DMS53 (cell line): ENCODE measurements at regions not wholly inside any gene's neighbourhood (a gene's known extent, or its start where the extent isn't known, plus 50 kb on each side); places are given as distances from the start of the nearest gene placed in this dataset.

Source experiments
- DNase-seq: peaks from one replicate; lab custom pipeline; 2025; lab: John Stamatoyannopoulos, UW

DNA sequence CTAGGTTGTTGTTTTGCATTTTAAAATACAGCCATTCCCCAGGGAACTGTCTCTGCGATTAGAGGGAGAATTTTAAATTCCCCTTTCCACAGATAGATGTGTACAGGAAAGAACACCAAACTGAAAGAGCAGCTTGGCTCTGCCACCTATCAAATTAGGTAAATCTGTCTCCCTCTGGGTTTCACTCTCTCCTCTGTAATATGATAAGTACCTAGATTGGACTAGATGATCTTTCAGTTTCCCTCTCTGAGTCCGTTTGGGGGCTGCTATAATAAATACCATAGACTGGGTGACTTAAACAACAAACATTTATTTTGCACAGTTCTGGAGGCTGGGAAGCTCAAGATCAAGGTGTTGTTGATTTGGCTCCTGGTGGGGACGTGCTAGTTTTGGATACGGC is 186.0 kb downstream of the KIF20B start:
- DNase-seq, result no peak

DNA sequence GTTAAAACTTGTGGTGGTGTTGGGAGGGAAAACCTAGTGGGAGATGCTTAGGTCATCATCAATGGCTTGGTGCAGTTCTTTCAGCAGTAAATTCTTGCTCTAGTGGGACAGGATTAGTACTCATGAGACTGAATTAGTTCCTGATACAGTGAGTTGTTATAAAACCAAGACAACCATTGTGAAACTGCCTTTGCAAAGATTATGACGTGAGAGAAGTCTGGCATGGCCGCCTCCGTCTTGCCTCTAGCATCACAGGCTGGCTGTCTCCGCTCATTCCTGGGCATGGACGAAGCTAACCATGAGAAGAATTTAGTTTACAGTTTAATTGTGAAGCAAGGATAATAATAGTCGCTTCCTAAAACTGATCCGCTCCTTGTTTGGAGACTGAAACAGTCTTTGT is 186.4 kb downstream of the KIF20B start:
- no peak for DNase-seq

DNA sequence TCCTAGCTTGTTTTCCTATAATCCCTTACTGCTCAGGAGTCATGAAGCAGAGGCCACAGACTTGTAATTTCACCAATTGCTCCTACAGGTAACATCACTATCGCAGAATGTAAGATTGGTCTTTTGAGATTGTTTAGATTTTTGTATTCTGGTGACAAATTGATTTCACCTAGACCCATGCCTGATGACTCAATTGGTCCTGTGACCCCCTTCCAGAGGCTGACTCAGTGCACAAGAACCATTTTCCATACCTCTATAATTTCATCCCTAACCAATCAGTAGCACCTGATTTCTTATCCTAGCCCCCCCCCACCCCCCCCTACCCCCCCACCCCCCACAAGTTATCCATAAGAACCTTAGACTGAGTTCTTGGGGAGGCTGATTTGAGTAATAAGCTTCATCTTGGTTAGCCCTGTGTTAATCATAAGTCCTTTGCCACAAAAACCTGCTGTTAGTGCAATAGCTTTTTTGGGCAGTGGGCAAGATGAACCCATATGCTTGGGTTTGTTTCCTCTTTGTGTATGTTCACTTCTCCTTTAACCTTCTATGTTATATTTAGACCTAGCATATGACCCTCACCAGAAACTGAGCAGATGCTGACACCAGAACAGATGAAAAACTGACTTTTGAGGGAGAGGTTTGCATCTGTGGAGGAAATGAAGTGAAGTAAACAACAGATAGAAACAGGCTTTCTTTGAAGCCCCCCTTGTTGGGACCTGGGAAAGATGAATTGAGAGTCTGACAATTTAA is 187.1 kb downstream of the KIF20B start:
- no peak for DNase-seq

DNA sequence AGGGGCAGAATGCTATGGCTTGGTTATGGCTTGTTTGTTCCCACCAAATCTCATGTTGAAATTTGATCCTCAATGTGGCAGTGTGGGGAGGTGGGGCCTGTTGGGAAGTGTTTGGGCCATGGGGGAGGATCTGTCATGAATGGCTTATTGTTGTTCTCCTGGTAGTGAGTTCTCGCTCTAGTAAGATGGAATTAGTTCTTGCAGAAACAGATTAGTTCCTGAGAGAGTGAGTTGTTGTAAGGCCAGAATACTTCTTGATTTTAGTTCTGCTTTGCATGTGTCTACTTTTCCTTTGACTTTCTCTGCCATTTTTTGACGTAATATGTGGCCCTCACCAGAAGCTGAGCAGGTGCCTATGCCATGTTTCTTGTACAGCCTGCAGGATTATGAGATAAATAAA is 188.2 kb downstream of the KIF20B start:
- no peak for DNase-seq

DNA sequence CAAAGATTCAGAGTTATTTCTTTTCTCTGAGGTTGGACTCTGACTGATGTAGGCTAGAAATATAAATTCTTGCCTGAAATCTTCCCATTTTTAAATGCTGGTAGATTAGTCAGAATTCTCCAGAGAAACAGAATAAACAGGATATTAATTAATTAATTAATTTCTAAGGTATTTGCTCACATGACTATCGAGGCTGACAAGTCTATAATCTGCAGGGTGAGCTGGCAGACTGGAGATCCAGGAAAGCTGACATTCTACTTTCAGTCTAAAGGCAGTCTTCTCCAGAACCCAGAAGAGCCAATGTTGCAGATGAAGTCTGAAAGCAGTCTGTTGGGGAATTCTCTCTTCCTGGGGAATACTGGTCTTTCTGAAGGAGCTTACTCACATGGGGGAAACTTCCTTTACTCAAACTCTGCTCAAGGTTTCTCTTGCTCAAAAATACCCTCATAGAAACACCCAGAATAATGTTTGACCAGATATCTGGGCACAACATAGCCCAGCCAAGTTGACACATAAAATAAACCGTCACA is 189.7 kb downstream of the KIF20B start:
- no peak for DNase-seq

DNA sequence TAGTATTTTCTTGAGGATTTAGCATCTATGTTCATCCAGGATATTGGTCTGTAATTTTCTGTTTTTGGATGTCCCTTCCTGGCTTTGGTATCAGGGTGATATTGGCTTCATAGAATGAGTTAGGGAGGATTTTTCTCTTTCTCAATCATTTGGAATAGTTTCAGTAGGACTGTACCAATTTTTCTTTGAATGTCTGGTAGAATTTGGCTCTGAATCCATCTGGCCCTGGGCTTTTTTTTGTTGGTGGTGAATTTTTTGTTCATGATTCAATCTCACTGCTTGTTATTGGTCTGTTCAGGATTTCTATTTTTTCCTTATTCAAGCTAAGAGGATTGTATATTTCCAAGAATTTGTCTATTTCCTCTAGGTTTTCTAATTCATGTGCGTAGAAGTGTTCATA is 192.7 kb downstream of the KIF20B start:
- DNase-seq, result no peak

DNA sequence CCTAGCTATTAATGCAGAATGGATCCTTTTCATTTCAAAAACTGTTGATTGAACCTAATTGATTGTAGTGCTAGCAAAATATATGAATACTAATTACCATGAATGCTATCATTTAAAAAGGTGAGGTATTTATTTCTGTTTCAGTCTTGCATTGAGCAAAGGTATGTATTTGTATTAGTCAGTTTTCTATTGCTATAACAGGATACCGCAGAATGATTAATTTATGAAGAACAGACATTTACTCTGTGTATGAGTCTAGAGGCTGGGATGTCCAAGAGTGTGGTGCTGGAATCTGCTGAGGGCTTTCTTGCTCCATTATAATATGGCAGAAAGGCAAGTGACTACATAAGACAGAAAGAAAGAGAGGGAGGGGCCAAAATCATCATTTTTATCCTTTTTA is 199.2 kb downstream of the KIF20B start:
- DNase-seq, result no peak

DNA sequence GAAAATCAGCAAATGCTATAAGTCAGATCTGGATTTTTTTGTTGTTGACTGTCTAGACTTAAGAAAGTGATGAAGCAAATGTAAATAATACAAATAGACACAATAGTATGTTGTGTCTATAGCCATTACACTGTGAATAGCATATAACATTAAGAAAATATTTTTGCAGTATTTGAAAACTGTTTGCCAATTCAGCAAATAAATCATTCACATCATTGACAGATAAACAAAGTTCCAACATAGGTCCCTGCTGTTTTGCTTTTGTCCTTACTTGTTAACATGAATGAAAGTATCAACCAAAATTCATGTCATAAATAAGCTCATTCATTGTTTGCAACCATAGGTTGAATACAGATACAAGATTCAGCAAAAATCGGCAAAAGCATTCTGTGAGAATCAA is 200.5 kb downstream of the KIF20B start:
- DNase-seq, result no peak

DNA sequence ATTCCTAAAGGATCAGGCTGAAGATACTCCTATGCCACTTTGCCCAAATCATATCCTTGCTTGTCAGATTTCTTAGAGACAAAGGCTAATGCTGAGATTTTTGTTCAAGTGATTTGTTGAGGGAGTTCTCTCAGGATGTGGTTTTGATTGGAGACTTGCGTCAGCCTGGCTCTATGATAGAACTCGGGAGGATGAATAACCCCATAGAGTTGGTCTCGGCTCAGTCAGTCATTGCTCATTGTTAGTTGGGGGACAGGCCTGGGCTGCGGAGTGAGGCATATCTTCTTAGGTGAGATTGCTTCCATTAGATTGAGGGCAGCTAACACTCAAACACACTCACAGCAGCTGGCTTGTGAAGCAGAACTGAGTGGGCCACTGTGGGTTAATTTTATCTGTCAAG is 203.4 kb downstream of the KIF20B start:
- no peak for DNase-seq

DNA sequence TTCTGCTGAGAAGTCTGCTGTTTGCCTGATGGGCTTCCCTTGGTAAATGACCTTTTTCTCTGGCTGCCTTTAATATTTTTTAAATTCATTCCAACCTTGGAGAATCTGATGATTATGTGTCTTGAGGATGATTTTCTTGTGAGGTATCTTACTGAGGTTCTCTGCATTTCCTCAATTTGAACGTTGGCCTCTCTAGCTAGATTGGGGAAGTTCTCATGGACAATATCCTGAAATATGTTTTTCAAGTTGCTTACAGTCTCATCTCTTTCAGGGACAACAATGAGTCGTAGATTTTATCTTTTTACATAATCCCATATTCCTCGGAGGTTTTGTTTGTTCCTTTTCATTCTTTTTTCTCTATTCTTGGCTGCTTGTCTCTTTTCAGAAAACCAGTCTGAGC is 208.4 kb downstream of the KIF20B start:
- no peak for DNase-seq

DNA sequence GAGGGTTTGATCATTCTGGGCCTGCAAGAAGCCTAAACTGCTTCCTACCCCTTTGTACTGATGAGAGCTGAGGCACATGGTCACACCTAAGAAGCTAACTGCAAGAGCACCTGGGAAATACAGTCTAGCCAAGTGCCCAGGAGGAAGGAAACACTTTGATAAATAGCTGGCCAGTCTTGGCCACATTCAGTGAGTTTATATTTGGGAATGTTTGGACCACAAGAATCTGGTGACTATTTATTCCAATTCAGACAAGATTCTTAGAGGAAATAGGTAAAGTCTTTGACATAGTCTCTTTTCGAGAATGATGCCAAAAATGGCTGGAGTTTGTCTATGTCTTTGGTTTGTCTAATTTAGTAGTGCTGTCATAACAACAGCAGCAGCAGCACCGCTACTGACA is 213.6 kb downstream of the KIF20B start:
- DNase-seq, result no peak

DNA sequence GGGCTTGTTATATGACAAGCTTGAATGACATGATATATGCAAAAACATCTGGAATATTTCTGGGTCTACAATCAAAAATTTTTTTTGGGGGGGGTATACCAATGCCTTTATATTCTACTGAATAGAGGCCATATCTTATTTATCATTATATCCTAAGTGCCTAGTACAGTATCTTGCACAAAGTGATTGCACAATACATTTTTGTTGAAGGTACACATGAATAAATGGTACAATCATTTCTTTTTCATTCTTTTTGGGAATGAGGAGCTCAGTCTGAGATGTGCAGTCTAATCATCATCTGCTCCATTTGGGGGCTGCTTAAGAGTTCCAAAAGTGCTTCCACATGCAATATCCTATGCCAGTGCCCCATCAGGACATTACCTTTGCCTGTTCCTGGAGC is 214.6 kb downstream of the KIF20B start:
- no peak for DNase-seq

DNA sequence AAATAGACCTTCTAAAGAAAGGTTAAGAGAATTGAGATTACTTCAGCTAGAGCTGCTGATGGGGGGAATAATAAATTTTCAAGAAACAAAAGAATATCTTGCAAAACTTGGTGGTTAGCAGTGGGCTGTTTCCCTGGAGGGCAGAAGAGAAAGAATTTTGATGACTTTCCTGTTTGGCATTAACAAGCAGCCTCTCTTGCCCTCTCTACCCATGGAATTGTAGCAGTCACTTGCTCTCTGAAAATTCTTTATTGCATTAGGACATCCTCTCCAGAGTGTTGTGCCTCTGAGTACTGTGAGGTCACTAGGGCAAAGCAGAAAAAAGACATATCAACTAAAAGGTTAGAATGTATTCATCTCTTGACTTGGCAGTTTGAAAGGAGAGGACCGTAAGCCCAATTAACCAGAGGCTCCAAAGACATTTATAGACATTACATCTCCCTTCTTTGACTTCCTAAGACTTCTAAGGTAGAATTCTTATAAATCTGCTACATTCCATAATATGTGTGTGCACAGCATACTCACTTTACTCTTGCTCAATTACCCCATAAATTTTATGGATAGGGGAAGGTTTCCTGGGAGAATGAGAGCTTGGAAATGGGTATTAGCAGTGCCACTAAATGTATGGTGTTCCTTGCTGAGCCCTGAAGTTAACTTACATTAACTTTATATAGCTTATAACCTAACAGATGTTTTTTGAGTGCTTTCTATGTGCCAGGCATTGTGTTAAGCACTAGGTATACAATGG is 215.3 kb downstream of the KIF20B start:
- DNase-seq, result no peak

DNA sequence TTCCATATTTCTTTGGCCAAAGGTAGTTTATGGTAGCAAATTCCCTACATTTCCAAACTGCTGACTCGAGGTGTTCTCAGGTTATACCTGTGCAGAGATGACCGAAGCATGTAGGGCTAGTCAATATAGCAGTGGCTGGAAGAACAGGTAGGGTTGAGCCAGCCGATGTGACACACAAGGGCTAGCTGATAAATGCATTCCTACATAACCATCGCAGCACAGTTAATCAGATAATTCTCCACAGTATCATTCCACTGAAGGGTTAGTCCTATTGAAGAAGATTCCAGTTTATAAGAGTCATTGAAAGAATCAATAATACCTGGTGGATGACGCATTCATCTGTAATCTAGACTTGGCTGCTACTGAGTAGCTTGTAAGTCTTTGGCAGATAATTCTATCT is 220.0 kb downstream of the KIF20B start:
- no peak for DNase-seq

DNA sequence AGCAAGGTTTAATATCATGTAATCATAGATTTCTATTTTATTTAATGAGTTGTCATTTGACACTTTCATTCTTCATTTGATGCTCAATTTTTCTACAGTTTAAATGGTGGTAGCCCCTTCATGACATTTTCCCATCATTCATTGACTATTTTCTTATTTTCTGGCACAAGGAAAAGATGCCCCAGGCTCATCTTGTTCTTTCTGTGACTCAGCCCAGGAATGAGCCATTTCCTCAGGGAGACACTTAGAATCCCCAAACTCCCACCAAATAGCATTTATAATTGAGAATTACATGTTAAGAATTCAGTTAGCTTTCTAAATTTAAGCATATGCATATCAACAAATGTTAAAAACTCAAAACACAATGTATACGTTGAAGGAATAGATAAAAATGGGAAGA is 222.3 kb downstream of the KIF20B start:
- DNase-seq, result no peak

DNA sequence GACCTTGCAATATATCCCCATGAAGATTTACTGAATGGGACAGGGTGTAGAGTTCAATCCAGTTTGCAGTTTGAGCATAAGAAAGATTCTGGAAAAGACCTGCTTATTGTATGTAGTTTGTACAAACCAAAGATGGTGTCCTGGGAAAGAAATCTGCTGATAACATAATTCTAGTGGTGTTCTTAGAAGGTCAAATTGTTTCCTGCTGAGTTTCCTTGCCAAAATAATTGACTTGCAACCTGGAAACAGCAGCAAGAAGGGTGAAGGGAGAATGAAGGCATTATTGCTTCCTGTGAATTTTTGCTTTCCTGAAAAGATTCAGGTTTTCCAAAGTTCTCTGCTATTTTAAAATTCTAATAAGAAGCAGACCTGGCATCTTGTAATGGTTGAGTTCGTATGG is 222.9 kb downstream of the KIF20B start:
- no peak for DNase-seq

DNA sequence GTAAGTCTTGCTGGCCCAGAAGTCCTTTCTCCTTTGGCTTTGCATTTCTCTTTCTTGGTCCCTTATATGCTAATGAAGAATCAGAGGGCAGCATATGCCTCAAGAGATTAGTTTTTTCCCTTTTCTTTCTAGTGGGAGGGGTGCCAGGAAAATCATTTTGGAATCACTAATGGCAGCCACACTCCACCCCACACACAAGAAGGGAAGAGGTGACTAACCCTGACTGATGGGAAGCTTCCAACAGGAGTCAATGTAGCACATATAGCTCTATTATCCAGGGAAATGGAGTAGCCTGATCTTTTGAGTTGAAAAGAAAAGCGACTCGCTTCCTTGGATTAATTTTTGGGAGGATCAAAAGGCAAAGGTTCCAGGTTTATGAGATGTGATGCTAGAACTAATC is 225.3 kb downstream of the KIF20B start:
- DNase-seq, result no peak

DNA sequence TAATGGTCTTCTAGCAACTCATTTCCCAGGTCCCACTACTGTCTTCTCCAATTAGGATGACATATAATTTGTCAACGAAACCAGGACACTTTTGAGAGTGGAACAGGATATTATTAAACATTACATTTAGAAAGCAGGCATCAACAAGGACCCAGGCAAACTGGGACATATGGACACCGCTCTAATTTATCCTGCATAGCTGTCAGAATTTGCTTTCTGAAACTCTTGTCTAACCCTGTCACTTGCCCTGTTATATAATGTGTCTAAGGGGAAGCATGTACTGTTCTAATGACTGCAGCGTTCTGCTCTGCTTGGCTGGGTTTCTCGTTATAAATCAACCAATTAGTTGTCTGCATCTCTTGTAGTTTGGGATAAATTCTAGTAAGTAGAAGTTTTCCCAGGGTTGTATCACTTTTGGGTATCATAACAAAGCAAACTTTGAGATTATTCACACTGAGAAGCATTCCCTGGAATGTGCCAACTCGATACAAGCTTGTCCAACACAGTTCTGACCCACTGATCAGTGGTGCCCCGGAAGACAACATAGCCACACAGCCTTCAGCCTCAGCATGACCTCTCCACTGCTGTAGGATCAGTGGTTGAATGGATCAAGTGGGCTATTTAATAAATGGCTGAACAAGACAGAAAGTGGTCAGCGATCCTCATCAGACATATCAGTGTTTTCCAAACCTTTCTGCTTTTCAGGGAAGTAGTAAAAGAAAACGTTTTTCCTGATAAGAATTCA is 228.1 kb downstream of the KIF20B start:
- DNase-seq, result no peak

DNA sequence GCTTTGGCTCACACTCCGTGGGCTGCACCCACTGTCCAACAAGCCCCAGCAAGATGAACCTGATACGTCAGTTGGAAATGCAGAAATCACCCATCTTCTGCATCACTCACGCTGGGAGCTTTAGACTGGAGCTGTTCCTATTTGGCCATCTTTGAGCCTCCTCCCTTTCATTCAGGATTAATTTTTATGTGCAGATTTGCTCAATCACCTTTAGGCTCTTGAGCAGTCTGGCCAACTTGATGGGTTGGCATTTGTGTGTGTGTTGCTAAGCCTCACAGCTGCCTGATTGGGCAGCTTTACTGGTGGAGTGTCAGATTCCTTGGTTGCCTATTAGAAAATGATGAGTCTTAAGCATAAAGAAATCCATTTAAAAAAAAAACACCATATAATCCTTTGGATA is 236.1 kb downstream of the KIF20B start:
- DNase-seq, result no peak

DNA sequence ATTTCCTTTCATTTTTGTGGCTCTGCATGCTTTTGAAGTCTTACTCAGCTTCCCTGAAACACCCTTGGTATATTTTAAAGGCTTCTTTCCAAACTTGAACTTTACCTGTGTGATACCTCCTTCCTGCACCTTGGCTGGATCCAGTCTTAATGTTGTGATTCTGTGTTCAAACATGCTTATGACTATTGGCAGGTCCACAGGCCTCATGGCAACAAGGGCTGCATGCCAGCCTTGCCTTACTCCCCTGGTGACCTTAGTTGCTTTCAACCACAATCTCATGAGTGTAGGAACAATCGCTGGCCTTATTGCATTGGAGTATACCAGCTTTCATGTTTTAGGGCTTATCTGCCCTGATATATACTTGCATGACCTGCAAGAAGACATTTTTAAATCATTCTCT is 238.7 kb downstream of the KIF20B start:
- no peak for DNase-seq

DNA sequence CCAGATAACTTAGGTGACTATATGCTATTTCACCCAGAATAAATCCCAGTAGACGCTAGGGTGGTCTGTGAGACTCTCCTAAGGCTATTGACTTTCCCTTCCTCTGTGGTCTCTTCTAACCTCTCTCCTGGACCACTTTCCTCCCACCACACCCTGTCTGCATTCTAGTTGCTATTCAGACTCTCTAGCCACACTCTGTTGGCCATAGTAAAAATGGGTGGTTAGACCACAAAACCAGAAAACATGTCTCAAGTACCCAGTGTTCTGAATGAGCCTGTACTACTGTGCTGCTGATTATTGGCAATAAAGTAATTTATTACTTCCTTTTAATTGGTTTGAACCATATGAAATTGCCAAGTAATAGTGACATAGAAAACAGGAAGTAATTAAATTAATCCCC is 240.8 kb downstream of the KIF20B start:
- DNase-seq, result no peak

DNA sequence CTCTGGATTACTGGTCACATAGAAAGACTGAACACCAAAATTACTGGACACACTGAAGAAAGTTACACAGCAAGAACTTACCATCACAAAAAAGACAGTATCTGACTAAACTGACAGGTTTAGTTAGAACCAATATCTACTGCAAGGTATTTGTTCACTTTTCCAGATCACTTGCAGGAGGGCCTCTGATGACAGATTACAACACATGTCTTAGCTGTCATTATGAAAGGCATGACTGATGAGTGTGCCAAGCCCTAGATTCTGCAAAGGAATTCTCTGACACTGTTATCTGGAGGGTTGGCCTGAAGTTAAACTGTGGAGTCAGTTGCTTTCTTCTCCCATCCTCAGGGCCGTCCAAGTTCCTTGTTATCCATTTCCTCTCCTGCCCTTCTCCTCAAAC is 242.7 kb downstream of the KIF20B start:
- no peak for DNase-seq

DNA sequence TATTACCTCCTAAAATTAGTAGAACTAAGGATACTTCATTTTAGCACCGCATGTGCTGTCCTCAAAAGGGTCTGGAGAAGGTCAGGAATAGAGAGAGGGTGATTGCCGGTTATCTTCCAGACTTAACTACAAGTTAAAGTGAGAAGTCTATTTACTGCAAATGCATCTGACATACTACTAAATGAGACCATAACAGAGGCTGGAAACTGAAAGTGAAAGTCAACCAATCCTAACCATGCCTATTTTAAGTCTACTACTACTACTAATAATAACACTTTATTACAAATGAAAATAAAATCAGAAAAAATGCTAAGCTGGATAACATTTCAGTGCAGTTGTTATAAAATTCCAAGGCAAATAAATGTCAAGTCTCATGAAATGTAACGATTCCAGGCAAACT is 244.7 kb downstream of the KIF20B start:
- peak; percentile 7 for DNase-seq
